ENCODE measurements at regions not wholly inside any gene's neighbourhood (a gene's known extent, or its start where the extent isn't known, plus 50 kb on each side); places are given as distances from the start of the nearest gene placed in this dataset.

DNA sequence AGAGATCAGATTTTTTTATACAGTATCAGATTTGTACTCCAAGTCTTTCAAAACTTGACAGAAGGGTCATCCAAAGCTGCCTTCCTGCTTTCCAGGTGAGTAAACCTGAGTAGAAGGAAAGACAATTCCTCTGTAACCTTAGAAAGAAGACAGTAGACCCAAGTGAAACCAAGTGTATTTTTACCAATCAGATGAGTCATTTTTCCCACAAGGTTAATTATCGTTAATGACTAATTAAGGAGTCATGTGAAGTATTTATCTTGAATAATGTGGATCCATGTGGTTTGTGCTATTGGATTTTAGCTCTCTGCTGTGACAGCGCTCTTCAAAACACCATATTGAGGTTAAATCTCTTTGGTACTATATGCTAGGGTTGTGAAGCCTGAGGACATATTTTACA is 74.0 kb upstream of the PELI2 start (continued):
- TF ChIP-seq, protein P1, sequence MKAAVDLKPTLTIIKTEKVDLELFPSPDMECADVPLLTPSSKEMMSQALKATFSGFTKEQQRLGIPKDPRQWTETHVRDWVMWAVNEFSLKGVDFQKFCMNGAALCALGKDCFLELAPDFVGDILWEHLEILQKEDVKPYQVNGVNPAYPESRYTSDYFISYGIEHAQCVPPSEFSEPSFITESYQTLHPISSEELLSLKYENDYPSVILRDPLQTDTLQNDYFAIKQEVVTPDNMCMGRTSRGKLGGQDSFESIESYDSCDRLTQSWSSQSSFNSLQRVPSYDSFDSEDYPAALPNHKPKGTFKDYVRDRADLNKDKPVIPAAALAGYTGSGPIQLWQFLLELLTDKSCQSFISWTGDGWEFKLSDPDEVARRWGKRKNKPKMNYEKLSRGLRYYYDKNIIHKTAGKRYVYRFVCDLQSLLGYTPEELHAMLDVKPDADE (IDR thresholded peaks at IDR 0.05), result no peak
- no peak for TF ChIP-seq EZH2phosphoT487 (IDR thresholded peaks at IDR 0.05; ENCODE audit: unreplicated experiment)

- Mint-ChIP-seq H3K27ac (no peak overlapping the region), H3K27me3 (ENCODE audit: insufficient read depth, low read depth, poor library complexity) (peaks cover 1% of the 10 kb centered on the region)
- TF ChIP-seq ZNF331 (CRISPR knock-in tag; IDR thresholded peaks at IDR 0.05; ENCODE audit: low read depth) (no peak), STAT1 (IDR thresholded peaks at IDR 0.05; ENCODE audit: unreplicated experiment) (no peak), NANOG (IDR thresholded peaks at IDR 0.05; ENCODE audit: borderline replicate concordance) (no peak), CREB1 (CRISPR knock-in tag; IDR thresholded peaks at IDR 0.05; ENCODE audit: low read depth) (no peak), EZH2 (IDR thresholded peaks at IDR 0.05; ENCODE audit: low read depth, unreplicated experiment) (no peak), REST (IDR thresholded peaks at IDR 0.05; ENCODE audit: unreplicated experiment) (no peak), EZH2phosphoT487 (IDR thresholded peaks at IDR 0.05; ENCODE audit: unreplicated experiment) (no peak), POLR2AphosphoS5 (IDR thresholded peaks at IDR 0.05; ENCODE audit: low read depth) (no peak), JUNB (IDR thresholded peaks at IDR 0.05; ENCODE audit: unreplicated experiment) (no peak), ZNF114 (CRISPR knock-in tag; IDR thresholded peaks at IDR 0.05) (no peak), ZNF462 (CRISPR knock-in tag; IDR thresholded peaks at IDR 0.05) (no peak)
- TF ChIP-seq, protein P1 (IDR thresholded peaks at IDR 0.05), result no peak
Measured at GRCh38 chr14:56046546-56046945, 71.7 kb upstream of the PELI2 start.

More at GRCh38 chr14:56046546-56046945, 71.7 kb upstream of the PELI2 start:
- no peaks in the 10 kb centered on the region for H3K27me3 ChIP-seq (ENCODE audit: insufficient read depth)
- H3K9me2 ChIP-seq (ENCODE audit: insufficient read depth), result no peaks in the 10 kb centered on the region
- no peak overlapping the region for H3K27ac ChIP-seq (ENCODE audit: low read depth)
- Mint-ChIP-seq H3K36me3 (ENCODE audit: low read depth) (no peaks in the 10 kb centered on the region), H3K4me3 (no peak overlapping the region), H3K4me1 (no peaks in the 10 kb centered on the region), H3K9me3 (no peaks in the 10 kb centered on the region)
- H3K4me3 ChIP-seq, result no peak overlapping the region
- no peaks in the 10 kb centered on the region for H3F3A ChIP-seq (replicated peaks; ENCODE audit: low read depth)
- H3K4me2 ChIP-seq, result no peak overlapping the region
- no peaks in the 10 kb centered on the region for H4K20me1 ChIP-seq (replicated peaks; ENCODE audit: insufficient read depth)
- H2AFZ ChIP-seq, result 0 out of 2 replicates have a peak overlapping the region, but pooled peaks have one; percentile 49
- DNase-seq (ENCODE audit: low spot score) (no peak), ATAC-seq (no peak)
- H3K36me3 ChIP-seq (ENCODE audit: insufficient read depth), result no peaks in the 10 kb centered on the region
- H3K4me1 ChIP-seq (ENCODE audit: insufficient read depth), result no peaks in the 10 kb centered on the region
- H3K79me2 ChIP-seq (replicated peaks; ENCODE audit: insufficient read depth), result no peaks in the 10 kb centered on the region

All from GM23338 (cell line).